Cardiac fibroblast (primary cell): ENCODE measurements at regions not wholly inside any gene's neighbourhood (a gene's known extent, or its start where the extent isn't known, plus 50 kb on each side); places are given as distances from the start of the nearest gene placed in this dataset.

Experiments used
- DNase-seq, 2 donors: peaks; one replicate each; pipeline versions ENCODE4 v3.0.0 to v3.0.0-alpha.2; 2010; ENCODE audit warnings: low read depth in 2 of 2
- H3K4me3 ChIP-seq, 2 donors: replicated peaks in 1 of 2; 1 replicate in 1 of 2; 2 replicates in 1 of 2; pipeline ENCODE4 v1.5.1; 2011; ENCODE audit warnings: low read depth in 2 of 2, low read length in 2 of 2, mild to moderate bottlenecking in 2 of 2, moderate library complexity in 1 of 2
- TF ChIP-seq, protein P1 (sequence below): IDR thresholded peaks from one replicate; pipeline ENCODE4 v1.5.1; 2011; ENCODE audit warnings: low read depth, mild to moderate bottlenecking, low read length, inconsistent platforms

DNA sequence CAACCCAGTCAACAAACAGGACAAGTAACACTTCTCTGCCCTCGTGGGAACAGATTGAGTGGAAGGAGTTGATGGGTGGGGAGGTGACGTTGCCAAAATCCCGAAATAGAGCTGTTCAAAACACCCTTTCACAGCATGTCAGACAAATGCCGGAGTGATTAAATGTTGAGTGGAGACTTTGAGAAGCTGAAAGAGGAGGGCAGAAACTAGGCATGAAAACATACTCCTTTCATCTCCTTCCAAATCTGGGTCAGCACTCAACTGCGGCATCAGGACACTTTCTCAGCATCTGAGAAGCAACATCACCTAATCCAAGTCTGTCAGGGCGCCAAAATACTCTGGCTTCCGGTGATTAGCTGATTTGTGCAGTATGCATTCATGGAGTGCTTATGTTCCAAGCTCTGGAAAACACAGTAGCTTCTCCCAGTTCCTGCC, 51.5 kb upstream of the MRI1 start:
- no peak overlapping the region for H3K4me3 ChIP-seq
- TF ChIP-seq, protein P1, sequence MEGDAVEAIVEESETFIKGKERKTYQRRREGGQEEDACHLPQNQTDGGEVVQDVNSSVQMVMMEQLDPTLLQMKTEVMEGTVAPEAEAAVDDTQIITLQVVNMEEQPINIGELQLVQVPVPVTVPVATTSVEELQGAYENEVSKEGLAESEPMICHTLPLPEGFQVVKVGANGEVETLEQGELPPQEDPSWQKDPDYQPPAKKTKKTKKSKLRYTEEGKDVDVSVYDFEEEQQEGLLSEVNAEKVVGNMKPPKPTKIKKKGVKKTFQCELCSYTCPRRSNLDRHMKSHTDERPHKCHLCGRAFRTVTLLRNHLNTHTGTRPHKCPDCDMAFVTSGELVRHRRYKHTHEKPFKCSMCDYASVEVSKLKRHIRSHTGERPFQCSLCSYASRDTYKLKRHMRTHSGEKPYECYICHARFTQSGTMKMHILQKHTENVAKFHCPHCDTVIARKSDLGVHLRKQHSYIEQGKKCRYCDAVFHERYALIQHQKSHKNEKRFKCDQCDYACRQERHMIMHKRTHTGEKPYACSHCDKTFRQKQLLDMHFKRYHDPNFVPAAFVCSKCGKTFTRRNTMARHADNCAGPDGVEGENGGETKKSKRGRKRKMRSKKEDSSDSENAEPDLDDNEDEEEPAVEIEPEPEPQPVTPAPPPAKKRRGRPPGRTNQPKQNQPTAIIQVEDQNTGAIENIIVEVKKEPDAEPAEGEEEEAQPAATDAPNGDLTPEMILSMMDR: no peak
- DNase-seq: no peak

DNA sequence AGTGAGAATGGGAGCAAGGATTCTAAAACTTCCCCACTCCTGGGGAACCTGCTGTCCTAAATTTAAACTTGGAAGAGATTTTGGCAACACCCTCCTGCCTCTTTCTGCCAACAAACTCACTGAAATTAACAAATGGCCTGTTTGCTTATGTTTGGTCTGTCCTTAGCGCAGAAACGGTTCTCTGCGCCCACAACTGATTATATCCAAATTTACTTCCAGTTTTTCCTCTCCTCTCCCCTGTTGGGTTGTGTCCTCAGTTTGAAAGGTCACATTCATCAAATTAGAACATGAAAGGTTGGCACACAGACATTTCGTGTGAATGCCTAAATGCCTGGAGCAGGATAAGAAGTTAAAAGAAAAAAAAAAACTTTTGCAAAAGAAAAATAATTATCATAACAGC, 56.4 kb upstream of the MRI1 start:
- H3K4me3 ChIP-seq: no peak overlapping the region
- no peak for DNase-seq
- TF ChIP-seq, protein P1: no peak

DNA sequence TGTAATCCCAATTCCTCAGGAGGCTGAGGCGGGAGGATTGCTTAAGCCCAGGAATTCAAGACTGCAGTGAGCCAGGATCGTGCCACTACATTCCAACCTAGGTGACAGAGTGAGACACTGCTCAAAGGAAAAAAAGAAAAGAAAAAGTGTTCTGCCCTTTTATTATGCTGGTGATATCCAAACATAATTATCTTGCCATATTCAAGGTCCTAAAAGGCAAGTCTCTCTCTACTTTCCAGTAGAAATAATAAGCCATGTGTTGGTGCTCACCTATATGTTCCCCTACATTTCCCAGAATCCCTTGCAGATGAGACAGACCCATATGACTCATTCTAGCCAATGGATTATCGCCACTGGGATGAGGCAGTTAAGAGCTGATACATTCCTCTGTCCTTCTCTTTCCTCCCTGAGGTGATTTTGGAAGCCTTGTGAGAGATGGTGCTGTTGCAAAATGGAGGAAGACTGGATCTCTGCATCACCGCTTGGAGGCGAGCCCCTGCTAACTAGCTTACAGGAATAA, 58.3 kb upstream of the MRI1 start:
- no peak overlapping the region for H3K4me3 ChIP-seq
- DNase-seq: no peak
- TF ChIP-seq, protein P1: no peak

DNA sequence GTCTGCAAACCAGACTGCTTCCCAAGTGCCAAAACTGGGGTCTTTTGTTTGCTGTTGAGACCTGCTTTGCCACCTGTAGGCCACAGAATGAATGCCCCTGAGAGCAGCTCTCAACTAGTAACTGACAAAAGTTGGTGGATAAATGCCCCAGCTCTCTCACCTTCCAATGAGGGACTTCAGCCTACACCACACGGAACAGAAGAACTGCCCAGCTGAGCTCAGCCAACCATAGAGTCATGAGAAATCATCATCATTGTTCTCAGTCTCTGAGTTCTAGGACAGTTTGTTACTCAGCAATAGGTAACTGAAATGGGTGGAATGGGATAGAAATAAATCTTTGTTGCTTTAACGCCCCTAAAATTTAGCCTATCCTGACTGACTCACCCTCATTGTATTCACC, 59.1 kb upstream of the MRI1 start:
- no peak for DNase-seq
- no peak overlapping the region for H3K4me3 ChIP-seq
- TF ChIP-seq, protein P1: no peak

DNA sequence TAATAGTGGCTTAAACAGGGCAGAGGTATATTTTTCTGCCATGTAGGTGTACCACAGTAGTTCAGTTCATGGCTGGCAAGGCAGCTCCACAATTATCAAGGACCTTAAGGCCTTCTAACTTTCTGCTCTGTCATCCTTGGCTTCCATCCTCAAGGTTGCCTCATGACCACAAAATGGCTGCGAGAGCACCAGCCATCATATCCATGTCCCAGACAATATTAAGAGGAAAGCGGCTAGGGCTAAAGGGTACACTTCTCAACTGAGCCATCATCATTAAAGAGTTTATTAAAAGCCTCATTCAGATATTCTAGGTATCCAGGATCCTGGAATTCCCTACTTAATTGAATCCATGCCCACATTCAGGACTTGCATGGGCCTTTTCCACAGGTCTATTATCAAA, 62.7 kb upstream of the MRI1 start:
- no peak for DNase-seq
- no peak overlapping the region for H3K4me3 ChIP-seq
- TF ChIP-seq, protein P1: no peak

DNA sequence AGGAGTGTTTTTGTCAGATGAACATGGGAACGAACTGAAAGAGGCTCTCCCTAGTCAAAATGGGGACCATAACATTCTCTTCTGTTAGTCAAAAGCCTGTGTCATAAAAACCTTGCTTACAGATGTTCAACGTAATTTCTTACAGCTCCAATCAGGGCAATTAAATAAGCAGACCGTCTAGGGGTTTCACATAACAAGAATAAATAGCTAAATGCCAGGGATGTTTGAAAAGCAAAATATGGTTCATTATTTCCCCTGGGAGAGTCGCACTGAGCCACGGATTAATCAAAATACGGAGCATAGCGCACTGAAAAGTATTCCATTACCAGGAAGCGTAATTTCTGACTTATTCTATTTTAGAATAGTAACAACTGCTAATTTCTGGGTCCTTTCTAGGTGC, 63.7 kb upstream of the MRI1 start:
- H3K4me3 ChIP-seq: no peak overlapping the region
- TF ChIP-seq, protein P1: no peak
- no peak for DNase-seq

DNA sequence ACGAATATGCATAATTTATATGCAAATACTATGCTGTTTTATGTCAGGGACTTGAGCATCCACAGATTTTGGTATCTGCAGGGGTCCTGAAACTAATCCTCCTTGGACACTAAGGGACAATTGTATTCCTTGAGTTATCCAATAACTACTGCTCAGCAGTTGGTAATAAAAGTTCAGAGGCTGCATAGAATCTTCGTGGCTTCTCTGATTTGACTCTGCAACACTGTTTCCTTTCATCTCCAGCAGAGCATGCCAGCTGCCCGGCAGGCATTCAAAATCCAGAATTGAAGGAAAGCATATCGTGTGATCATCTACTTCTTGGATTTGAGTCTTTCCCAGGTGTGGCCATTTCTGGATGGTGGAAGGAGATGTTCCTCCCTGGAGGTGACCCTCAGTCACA, 64.5 kb upstream of the MRI1 start:
- TF ChIP-seq, protein P1: no peak
- no peak overlapping the region for H3K4me3 ChIP-seq
- DNase-seq: no peak
